ENCODE measurements at regions not wholly inside any gene's neighbourhood (a gene's known extent, or its start where the extent isn't known, plus 50 kb on each side); places are given as distances from the start of the nearest gene placed in this dataset.
A peak's percentile ranks its signal among the peaks of the same experiment; 100 is the strongest.

GRCh38 chr2:126224776-126225175, 431.2 kb upstream of the GYPC start:
- Histone ChIP-seq H3K4me2 (replicated peaks; ENCODE audit: extremely low read depth, low read length, poor library complexity, severe bottlenecking) (no peak overlapping the region), H2AFZ (ENCODE audit: insufficient read depth, low read depth, low read length, poor library complexity, severe bottlenecking) (no peak overlapping the region), H3K4me3 (replicated peaks in 1 of 3; ENCODE audit: low read depth in 2 of 3, low read length in 3 of 3) (no peak overlapping the region), H3K9ac (ENCODE audit: insufficient read depth, low read length, poor library complexity, severe bottlenecking) (no peak overlapping the region), H3K27me3 (ENCODE audit: control insufficient read depth in 2 of 2, insufficient read depth in 2 of 2, low read length in 2 of 2) (no peaks in the 10 kb centered on the region), H3K9me3 (replicated peaks in 1 of 2; ENCODE audit: control insufficient read depth in 1 of 2, insufficient read depth in 1 of 2, low read length in 2 of 2) (no peaks in the 10 kb centered on the region), H4K20me1 (ENCODE audit: insufficient read depth, low read length) (no peaks in the 10 kb centered on the region), H3K79me2 (ENCODE audit: insufficient read depth, low read length) (no peaks in the 10 kb centered on the region), H3K27ac (ENCODE audit: low read depth in 1 of 2, low read length in 2 of 2) (no peak overlapping the region), H3K36me3 (replicated peaks in 1 of 2; ENCODE audit: control insufficient read depth in 1 of 2, insufficient read depth in 2 of 2, low read length in 2 of 2) (no peaks in the 10 kb centered on the region), H3K4me1 (ENCODE audit: control insufficient read depth in 1 of 2, insufficient read depth in 2 of 2, low read length in 2 of 2) (no peaks in the 10 kb centered on the region)
- TF ChIP-seq CTCF (IDR thresholded peaks at IDR 0.05): no peak
- H3K4me3 Mint-ChIP-seq: peak overlapping the region in 1 of 2 donors; percentile 22
- DNase-seq: no peak
- no CpG with 5 or more reads among the region's 1 CpG for WGBS (ENCODE audit: insufficient coverage)
- peaks cover 0 to 2% (median 0%) of the 10 kb centered on the region in 7 donors for H3K9me3 Mint-ChIP-seq
- intact Hi-C loops (cut with micrococcal nuclease): no loop called here
- H3K4me1 Mint-ChIP-seq: no peaks in the 10 kb centered on the region
- H3K36me3 Mint-ChIP-seq: no peaks in the 10 kb centered on the region
- no peak overlapping the region for H3K27ac Mint-ChIP-seq
- H3K27me3 Mint-ChIP-seq (ENCODE audit: low read depth in 3 of 3): peaks cover 0 to 3% (median 0%) of the 10 kb centered on the region in 3 donors

- intact Hi-C loops (cut with micrococcal nuclease): no loop called here
- H3K27ac Mint-ChIP-seq: no peak overlapping the region
- peak; percentile 6 for TF ChIP-seq CTCF (IDR thresholded peaks at IDR 0.05)
- H3K4me3 ChIP-seq (replicated peaks in 1 of 3; ENCODE audit: low read depth in 2 of 3, low read length in 3 of 3): no peak overlapping the region
- DNase-seq: no peak
- WGBS (ENCODE audit: insufficient coverage): no CpG with 5 or more reads among the region's 1 CpG
- no peaks in the 10 kb centered on the region for H3K4me1 ChIP-seq (ENCODE audit: control insufficient read depth in 1 of 2, insufficient read depth in 2 of 2, low read length in 2 of 2)
- peaks cover 0 to 2% (median 0%) of the 10 kb centered on the region in 7 donors for H3K9me3 Mint-ChIP-seq
- H3K9me3 ChIP-seq (replicated peaks in 1 of 2; ENCODE audit: control insufficient read depth in 1 of 2, insufficient read depth in 1 of 2, low read length in 2 of 2): no peaks in the 10 kb centered on the region
- no peaks in the 10 kb centered on the region for H3K27me3 ChIP-seq (ENCODE audit: control insufficient read depth in 2 of 2, insufficient read depth in 2 of 2, low read length in 2 of 2)
- no peak overlapping the region for H3K4me2 ChIP-seq (replicated peaks; ENCODE audit: extremely low read depth, low read length, poor library complexity, severe bottlenecking)
- H3K36me3 ChIP-seq (replicated peaks in 1 of 2; ENCODE audit: control insufficient read depth in 1 of 2, insufficient read depth in 2 of 2, low read length in 2 of 2): no peaks in the 10 kb centered on the region
- no peak overlapping the region for H3K27ac ChIP-seq (ENCODE audit: low read depth in 1 of 2, low read length in 2 of 2)
- H3K36me3 Mint-ChIP-seq: no peaks in the 10 kb centered on the region
- peaks cover 0 to 2% (median 0%) of the 10 kb centered on the region in 3 donors for H3K27me3 Mint-ChIP-seq (ENCODE audit: low read depth in 3 of 3)
- no peak overlapping the region for H3K4me3 Mint-ChIP-seq
- no peaks in the 10 kb centered on the region for H3K79me2 ChIP-seq (ENCODE audit: insufficient read depth, low read length)
- no peaks in the 10 kb centered on the region for H3K4me1 Mint-ChIP-seq
- H4K20me1 ChIP-seq (ENCODE audit: insufficient read depth, low read length): no peaks in the 10 kb centered on the region
- H2AFZ ChIP-seq (ENCODE audit: insufficient read depth, low read depth, low read length, poor library complexity, severe bottlenecking): no peak overlapping the region
- no peak overlapping the region for H3K9ac ChIP-seq (ENCODE audit: insufficient read depth, low read length, poor library complexity, severe bottlenecking)
These were observed 428.7 kb upstream of the GYPC start for GRCh38 chr2:126227250-126227649.
